DMS153 treated with DMSO at 0.1 percent for 48 hours (cell line): ENCODE measurements at regions not wholly inside any gene's neighbourhood (a gene's known extent, or its start where the extent isn't known, plus 50 kb on each side); places are given as distances from the start of the nearest gene placed in this dataset.
A peak's percentile ranks its signal among the peaks of the same experiment; 100 is the strongest.

Experiments used
- DNase-seq: peaks from one replicate; lab custom pipeline; 2025; ENCODE audit not compliant: unreplicated experiment; lab: John Stamatoyannopoulos, UW

DNA sequence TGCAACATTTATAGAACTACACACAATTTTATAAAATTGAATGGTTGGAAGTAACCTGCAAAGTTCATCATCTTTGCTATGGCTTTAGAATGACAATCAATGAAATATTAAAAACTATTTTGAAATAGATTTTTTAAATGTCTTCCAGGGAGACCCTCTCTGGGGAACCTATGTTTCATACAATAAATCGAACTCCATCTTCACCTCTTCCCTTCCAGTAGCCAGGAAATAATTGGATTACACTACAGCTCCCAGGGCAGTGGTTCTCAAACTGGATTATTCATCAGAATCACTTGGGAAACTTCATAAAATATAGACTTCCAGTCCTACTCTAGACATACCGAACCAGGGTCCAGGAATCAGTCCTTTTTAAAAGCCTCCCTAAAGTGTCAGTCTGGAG, 328.4 kb downstream of the DUSP6 start:
- no peak for DNase-seq

DNA sequence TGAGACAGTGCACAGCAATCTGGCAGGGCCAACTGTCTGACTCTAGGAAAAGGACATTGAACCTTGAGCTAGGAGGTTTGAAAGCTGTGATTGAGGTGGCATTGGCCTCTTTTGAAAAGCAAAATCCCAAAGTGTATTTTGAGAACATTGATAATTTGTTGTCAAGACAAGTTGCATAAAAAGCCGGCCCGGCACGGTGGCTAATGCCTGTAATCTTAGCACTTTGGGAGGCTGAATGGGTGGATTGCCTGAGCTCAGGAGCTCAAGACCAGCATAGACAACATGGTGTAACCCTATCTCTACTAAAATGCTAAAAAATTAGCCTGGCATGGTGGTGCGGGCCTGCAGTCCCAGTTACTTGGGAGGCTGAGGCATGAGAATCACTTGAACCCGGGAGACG, 331.6 kb downstream of the DUSP6 start:
- no peak for DNase-seq

DNA sequence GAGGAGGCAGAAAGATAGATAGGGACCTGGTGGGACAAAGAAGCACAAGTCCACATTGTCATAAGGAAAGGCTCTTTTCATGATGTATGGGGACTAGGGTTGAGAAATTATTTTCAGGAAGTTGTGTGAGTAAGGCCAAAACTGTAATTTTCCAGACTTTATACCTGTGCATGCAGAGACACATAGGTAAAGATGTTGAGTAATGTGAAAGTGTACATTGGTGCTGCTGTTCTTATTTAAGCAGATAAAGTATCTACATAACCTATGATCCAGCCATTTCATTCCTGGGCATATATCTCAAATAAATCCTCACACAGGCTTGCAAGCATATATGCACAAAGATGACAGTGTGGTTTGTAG, 332.2 kb downstream of the DUSP6 start:
- no peak for DNase-seq

DNA sequence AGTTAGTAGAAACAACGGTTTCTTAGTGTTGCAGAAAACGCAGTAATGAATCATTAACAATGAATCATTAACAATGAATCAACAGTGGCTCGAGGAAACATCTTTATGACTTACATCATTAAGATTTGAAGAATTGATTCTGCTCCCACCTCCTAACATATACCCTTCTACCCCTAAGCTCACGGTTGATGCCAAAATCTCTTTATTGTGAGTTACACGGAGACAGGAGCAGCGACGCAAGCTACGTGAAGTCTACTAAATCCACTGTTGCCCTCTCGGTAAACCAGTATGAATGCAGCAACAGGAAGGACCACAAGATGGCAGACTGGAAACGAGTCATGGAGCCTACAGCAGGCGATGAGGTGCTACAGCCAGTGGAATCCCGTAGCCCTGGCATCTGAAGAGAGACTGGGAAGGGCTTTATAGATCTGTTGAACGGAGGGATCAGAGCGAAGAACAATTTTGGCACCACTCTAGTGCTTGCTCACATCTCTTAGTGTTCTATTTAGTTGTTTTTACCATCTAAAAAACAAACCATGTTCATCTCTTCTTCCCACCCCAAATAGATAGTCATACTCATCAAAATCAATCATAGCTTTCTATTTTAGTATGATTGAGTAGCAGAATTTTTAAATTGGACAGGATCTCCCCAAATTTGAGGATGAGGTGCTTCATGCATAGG, 332.7 kb downstream of the DUSP6 start:
- peak; percentile 79 for DNase-seq

DNA sequence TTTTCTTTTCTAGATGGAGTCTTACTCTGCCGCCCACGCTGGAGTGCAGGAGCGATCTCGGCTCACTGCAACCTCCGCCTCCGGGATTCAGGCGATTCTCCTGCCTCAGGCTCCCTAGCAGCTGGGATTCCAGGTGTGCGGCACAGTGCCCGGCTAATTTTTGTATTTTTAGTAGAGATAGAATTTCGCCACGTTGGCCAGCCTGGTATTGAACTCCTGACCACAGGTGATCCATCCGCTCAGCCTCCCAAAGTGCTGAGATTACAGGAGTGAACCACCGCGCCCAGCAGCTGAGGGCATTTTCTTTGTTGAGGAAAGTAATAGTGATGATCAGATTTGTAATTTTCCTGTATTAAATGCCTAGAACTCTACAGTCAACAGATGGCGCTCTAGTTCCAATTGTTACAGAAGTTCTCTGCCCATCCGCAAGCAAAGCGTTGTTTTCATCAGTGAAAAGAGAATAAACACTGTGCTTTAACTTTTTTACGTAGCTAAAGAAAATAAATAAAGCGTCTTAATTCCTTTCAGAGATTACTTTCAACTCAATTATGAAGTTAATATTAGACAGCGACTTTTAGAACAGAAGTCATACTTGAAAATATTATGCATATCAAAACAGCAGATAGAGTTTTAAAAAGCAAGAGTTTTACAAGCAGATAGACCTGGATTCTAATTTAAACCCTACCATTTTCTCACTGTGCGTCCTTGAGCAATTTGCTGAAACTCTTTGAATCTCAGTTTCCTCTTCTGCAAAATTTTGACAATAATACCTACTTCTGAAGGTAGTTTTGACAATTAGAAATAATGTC, 335.1 kb downstream of the DUSP6 start:
- DNase-seq: peak; percentile 45

DNA sequence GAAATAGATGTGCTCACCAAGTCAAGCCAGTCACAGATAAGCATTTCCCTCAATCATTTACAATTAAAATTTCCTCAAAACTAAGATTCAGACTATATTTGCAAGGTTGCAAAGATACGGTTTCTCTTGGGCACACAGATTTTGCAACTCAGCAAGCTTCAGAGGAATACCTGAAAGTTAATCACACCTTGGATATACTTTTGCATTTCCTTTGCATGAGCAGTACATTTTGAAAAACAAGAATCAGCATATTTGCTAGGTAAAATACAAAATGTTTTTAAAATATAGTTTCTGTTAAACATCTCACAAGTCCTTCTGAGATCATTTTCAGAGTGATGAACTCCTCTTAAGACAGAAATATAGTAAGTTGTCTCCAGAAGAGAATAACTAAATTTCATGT, 336.9 kb downstream of the DUSP6 start:
- no peak for DNase-seq

DNA sequence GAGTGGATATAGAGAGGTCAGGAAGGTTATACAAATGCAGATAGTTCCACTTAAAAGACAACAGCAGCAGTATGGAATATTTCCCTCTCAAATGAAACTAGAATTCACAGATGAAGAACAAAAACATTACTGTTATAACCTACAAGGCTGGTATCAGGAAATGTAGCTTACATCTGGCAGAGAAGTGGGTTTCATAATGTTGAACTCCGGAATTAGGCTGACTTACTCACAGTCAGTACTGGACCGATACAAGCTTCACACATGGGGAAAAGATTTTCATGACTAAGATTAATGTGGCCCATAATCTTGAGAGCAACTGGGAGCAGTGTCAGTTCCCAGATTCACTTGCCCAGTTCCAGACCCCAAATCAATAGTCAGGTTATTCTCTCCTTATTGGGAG, 353.9 kb downstream of the DUSP6 start:
- no peak for DNase-seq

DNA sequence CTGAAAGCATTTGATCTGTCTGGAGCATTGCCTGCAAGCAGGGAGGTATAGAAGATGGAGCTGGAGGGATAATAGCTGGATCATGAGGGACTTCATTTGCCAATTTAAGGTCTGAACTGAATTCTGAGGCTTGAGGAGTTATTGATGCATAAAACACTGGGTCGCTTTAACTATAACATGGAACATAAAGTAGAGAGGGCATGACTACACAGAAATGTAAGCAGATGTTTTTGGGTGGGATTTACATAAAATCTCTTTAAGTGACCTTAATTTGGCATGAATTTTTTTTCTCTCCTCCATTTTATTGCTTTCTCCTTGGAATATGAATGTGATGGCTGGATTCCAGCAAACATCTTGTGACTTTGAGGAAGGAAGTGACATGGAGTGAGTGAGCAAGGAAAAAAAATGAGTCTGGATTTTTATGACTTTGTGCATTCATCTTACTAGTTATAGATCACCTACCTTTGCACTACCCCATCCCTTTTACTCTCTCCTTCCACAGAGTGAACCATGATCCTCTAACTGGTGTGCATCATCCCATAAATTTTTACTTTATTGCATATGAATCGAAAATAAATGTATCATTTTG, 356.0 kb downstream of the DUSP6 start:
- no peak for DNase-seq

DNA sequence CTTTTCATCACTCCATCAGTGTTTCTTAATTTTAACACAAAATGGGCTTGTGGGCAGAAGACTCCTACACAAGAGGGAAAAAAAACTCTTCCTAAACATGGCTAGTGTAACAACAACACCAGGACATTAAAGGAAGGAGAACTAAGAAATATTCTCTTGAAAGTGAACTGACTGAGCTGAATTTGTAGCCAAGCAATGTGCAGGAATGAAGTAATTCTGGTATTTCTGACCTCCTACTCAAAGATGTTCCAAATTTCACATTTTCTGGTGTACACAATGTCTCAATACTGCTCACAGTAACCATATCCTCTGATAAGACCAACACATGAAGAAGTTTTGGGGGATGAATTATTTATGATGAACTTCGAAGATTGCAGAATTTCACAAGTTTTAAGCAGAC, 357.3 kb downstream of the DUSP6 start:
- no peak for DNase-seq

DNA sequence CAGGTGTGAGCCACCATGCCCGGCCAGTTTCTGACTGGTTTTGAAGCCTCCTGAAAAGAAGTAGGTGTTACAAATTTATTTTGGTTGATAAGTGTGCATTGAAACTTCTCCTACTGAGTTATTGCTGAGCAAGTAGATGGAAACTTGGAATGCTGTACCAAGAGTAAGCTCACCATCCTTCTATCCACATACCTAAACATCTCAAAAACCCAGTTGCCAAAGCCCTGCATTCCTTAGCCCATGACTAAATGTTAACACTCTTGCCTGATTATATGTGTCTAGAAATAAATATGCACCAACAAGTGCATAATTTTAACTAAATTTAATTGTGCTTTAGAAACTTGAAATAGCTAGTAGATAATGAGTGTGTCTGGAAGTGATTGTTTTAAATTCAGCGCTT, 357.8 kb downstream of the DUSP6 start:
- DNase-seq: no peak

DNA sequence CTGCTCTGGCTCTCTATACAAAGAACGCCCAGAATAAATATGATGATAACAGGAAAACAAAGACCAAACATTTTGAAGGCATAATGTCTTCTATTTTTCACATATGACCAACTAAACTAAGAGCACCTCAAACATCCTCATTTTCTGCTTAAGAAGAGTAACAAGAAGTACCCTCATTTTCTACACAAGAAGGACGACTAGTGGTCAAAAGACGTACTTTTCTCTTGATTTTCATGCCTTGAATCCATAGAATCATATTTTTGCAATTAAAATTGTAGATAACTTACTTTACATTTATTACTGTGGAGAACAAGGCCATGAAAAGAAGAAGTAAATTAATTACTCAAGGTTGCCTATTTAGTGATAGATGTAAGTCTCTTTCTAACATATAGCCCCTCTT, 358.6 kb downstream of the DUSP6 start:
- DNase-seq: peak; percentile 44

DNA sequence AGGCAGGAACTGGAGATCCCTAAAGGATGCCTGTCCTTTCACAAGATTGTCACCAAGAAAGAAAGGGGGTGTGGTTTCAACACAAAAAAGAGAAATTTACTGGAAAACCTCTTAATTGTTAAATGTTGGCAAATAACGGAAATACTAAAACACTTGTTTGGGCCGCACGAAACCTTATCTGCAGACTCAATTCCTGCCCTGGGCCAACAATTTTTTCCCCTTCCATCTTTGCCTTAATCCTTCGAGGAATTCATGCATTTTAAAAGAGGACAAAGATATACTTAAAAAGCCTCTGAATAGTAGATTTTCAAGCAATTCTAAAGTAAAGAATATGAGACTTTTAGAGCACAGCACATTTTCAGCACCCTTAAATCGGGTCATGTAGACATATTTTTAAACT, 366.2 kb downstream of the DUSP6 start:
- DNase-seq: no peak

DNA sequence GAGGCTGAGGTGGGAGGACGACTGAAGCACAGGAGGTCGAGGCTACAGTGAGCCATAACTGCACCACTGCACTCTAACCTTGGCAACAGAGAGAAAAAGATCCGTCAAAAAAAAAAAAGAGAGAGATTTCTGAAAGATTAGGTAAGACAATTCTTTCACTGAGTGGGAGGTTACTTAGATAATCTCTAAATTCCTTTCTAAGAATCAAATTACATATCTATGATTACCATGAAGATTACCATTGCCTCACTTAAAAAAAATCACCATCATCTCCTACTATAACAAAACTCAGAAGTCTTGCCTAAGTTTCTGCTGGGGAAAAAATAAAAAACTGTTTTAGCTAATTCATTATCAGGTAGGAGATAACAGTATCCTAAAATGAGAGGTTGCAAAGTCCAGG, 366.7 kb downstream of the DUSP6 start:
- DNase-seq: no peak

DNA sequence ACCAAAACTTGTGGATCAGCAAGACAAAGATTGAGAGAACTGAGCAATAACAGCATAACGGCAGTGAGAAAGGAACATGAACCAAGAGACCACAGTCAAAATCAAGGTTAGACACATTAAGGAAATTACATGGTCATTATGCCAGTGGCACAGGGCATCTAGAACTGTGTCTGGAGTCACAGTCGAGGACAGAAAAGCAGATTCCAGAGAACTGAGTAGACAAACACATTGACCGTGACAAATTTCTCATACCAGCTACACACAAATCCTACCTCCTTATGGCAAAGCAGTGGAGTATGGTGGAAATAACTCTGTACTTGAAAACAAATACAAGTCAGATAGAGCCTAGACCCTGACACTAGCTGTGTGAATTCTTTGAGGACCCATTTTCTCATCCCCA, 367.3 kb downstream of the DUSP6 start:
- no peak for DNase-seq

DNA sequence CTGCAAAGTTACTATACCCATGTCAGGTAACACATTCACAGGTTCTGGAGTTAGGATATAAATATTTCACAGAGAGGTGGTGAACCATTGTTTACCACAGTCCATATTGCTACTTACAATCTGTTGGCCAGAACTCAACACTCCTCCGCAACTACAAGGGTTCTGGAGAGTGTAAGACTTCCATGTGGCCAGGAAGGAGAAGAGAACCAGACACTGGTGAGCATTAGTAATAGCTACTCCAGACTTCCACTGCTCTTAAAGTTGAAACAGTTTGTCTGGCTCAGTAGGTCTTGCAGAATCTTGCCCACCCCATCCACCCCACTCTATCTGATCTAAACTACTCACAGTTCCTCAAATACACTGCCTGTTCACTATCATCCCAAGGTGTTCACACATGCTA, 369.6 kb downstream of the DUSP6 start:
- DNase-seq: no peak

DNA sequence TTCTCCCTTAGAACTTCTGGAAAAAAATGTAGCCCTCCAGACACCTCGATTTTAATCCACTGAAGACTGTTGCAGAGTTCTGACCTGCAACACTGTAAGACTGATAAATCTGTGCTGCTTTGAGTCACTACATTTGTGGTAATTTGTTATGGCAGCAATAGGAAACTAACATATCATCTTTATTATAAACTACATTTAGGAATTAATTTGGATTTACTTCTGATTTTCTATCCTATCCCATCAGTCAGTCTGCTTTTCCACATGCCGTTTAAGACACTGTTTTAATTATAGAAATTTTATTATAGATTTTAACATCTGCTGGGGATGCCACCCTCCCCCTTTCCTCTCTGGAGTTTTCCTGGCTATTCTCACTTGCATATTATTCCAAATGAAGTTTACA, 375.2 kb downstream of the DUSP6 start:
- DNase-seq: no peak

DNA sequence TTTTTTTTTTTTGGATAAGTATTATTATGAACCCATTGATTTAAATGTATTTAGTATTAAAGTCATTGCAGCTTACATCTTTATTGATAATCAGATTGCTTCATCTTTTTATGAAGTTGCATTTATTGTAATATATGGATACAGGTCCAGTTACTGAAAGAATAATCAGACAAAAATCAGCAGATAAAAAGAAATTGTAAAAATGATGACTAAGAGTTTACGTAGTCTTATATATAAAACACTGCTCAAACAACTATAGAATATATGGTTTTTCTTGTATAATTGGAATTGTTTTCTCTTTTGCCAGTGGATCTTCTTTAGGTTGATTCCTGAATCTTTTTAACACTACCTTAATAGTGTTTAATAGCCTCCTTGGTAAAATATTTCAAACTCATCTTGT, 378.3 kb downstream of the DUSP6 start:
- no peak for DNase-seq

DNA sequence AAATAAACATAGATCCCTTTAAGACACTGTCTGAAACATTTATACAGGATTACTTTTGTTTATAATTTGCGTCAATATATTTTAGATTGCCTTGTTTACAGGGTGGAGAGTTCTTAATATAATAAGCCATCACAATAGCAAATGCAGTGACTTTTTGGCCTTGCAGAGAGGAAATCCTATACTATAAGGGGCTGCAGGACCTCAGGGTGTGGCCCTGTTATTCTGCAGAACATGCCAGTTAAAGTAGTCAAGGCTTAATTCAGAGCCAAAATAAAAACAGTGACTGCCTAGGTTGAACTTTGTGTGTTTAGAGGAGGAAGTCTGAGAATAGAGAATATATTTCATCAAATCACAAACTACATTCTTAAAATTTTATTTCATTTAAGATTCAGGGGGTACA, 381.6 kb downstream of the DUSP6 start:
- DNase-seq: no peak

DNA sequence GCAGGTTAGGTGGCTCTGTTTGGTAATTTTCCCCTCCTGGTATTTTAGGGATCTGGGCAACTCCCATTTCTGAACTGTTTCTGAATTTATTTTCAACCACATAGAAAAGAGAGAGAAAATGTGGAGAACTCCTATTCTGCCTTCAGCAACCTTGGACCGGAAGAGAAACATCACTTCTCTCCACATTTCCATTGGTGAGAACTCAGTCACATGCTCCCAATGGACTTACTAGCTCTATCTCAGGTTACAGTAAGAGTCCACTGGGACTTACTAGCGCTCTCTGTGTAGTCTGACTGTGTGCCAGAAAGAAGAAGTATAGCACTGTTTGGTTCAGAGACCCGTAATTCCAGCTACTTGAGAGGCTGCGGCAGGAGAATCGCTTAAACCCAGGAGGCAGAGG, 383.2 kb downstream of the DUSP6 start:
- DNase-seq: no peak

DNA sequence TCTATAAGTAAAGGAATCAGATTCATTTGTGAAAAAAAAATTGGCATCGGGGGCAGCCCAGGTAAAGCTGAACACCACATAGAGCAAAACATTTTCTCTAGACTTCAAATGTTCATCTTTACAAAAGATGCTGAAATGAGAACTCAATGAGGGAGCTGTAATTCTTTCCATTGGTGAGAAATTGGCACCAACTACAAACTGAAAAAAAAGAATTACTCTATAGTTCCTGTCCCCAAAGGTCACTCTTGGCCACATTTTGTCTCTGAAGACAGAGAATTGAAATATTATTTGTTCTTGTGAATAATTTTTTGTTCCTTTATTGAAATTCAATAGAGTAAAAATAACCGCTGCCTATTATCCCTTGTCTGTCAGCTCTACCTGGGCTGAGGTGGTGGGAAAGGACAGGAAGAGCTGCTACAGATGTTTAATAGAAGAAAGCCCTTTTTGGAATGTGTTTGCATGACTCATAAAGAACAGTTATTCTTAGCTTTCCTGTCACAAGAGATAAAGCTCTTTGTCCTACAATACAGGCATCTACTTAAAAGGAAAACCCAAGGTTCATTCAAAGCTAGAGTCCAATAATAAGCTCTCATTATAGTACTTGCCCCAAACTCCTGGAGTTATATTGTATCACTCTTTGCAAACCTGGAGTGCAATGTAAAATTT, 380.1 kb upstream of the KITLG start:
- no peak for DNase-seq

DNA sequence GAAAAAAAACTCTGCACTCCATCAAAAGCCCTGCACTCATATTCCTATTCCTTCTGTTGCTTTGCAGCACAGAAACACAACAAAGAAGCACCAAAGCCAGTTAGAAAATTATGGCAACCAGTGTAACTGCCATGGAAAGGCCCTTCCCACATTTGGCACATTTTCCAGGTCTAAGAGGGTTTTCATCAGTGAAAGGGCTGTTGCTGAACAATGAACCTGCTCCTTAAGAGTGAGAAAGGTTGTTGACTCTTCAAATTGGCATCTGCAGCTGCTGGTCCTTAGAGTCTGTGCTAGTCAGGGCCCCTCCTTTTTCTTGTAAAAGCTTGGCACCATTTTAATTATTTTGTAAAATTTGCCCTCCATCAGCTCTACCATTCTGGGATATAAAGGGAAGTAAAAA, 378.7 kb upstream of the KITLG start:
- peak; percentile 93 for DNase-seq

DNA sequence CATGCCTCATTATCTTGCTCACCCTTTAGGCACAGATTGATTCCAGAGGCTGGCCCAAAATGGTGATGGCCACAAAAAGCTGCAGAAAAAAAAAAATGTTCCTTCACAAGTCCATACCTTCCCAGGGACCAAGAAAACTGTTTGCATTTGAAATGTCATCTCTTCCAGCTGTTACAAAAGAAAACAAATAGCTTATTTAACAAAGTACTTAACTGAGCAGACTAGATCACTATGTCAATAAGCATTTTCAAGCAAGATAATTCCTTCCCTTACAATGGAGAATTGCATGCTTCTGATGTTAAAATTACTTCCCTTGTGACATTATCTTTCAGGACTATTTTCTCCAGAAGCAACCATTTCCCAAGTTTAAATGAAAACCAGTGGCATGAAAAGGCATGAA, 377.9 kb upstream of the KITLG start:
- peak; percentile 48 for DNase-seq
